C4-2B (cell line): ENCODE measurements at regions not wholly inside any gene's neighbourhood (a gene's known extent, or its start where the extent isn't known, plus 50 kb on each side); places are given as distances from the start of the nearest gene placed in this dataset.

ENCODE experiments used
- ZFX ChIP-seq: fragments of 450-650 bp; IDR thresholded peaks from 2 replicates; pipeline ENCODE4 v1.6.1; 2017
- TF ChIP-seq, protein P1 (sequence below): fragments of 450-650 bp; conservative IDR thresholded peaks from 2 replicates; pipeline ENCODE4 v1.5.1; 2017; ENCODE audit warnings: mild to moderate bottlenecking

- TF ChIP-seq, protein P1, sequence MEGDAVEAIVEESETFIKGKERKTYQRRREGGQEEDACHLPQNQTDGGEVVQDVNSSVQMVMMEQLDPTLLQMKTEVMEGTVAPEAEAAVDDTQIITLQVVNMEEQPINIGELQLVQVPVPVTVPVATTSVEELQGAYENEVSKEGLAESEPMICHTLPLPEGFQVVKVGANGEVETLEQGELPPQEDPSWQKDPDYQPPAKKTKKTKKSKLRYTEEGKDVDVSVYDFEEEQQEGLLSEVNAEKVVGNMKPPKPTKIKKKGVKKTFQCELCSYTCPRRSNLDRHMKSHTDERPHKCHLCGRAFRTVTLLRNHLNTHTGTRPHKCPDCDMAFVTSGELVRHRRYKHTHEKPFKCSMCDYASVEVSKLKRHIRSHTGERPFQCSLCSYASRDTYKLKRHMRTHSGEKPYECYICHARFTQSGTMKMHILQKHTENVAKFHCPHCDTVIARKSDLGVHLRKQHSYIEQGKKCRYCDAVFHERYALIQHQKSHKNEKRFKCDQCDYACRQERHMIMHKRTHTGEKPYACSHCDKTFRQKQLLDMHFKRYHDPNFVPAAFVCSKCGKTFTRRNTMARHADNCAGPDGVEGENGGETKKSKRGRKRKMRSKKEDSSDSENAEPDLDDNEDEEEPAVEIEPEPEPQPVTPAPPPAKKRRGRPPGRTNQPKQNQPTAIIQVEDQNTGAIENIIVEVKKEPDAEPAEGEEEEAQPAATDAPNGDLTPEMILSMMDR, result no peak
- no peak for TF ChIP-seq ZFX
Measured at GRCh38 chr4:19746377-19746776, 505.3 kb upstream of the SLIT2 start.
